H1 (cell line): ENCODE measurements at regions not wholly inside any gene's neighbourhood (a gene's known extent, or its start where the extent isn't known, plus 50 kb on each side); places are given as distances from the start of the nearest gene placed in this dataset.

Source experiments
- CHD2 ChIP-seq: IDR thresholded peaks from 2 replicates; pipeline ENCODE4 v1.6.1; 2012; ENCODE audit warnings: low read length, improper control_type of control experiment
- CTCF ChIP-seq, 3 experiments: IDR thresholded peaks; 1 replicate in 2 of 3; 2 replicates in 1 of 3; pipeline versions ENCODE4 v1.5.1 to v1.6.1; 2011; ENCODE audit warnings: low read length in 3 of 3, mild to moderate bottlenecking in 3 of 3, inconsistent platforms in 2 of 3, low read depth in 1 of 3, moderate library complexity in 1 of 3; ENCODE audit not compliant: insufficient read depth in 1 of 3; ENCODE audit errors: control extremely low read depth in 1 of 3
- EP300 ChIP-seq, 2 experiments: IDR thresholded peaks; 1 replicate in 1 of 2; 2 replicates in 1 of 2; pipeline ENCODE4 v1.6.1; 2011 to 2012; ENCODE audit warnings: low read depth in 2 of 2, low read length in 2 of 2, mild to moderate bottlenecking in 2 of 2, borderline replicate concordance in 1 of 2, inconsistent platforms in 1 of 2, moderate library complexity in 1 of 2
- GTF2F1 ChIP-seq: IDR thresholded peaks from 2 replicates; pipeline ENCODE4 v1.6.1; 2012; ENCODE audit warnings: low read depth, low read length, improper control_type of control experiment, borderline replicate concordance
- JUN ChIP-seq: IDR thresholded peaks from 2 replicates; pipeline ENCODE4 v1.6.1; 2011; ENCODE audit warnings: low read depth, mild to moderate bottlenecking, improper control_type of control experiment, low read length
- PHF8 ChIP-seq: fragments of 200-600 bp; sonication (generic); conservative IDR thresholded peaks from 2 replicates; pipeline ENCODE4 v1.7.1; 2012; ENCODE audit warnings: low read depth, mild to moderate bottlenecking, inconsistent platforms, low read length, moderate library complexity
- POLR2A ChIP-seq, 2 experiments: IDR thresholded peaks; 1 replicate in 1 of 2; 2 replicates in 1 of 2; pipeline ENCODE4 v1.6.1; 2011; ENCODE audit warnings: low read depth in 2 of 2, low read length in 2 of 2, mild to moderate bottlenecking in 2 of 2; ENCODE audit errors: control extremely low read depth in 1 of 2
- RNF2 ChIP-seq: fragments of 200-900, 300-1000 bp; sonication (generic); IDR thresholded peaks from 2 replicates; pipeline ENCODE4 v1.7.1; 2016; ENCODE audit warnings: borderline replicate concordance, low read depth, mild to moderate bottlenecking, antibody characterized with exemption, low read length; ENCODE audit not compliant: poor library complexity, severe bottlenecking; ENCODE audit errors: missing control alignments
- SIRT6 ChIP-seq: IDR thresholded peaks from one replicate; pipeline ENCODE4 v1.7.1; 2012; ENCODE audit warnings: low read length, inconsistent platforms
- SP1 ChIP-seq: IDR thresholded peaks from 2 replicates; pipeline ENCODE4 v1.6.1; 2011; ENCODE audit warnings: low read depth, low read length

GRCh38 chr11:131025020-131025419, 108.7 kb upstream of the SNX19 start:
- no peak for TF ChIP-seq PHF8
- TF ChIP-seq CTCF (IDR thresholded peaks at IDR 0.05; ENCODE audit: control extremely low read depth in 1 of 3, insufficient read depth in 1 of 3, low read depth in 1 of 3, low read length in 3 of 3) = peak; percentile 72 to 93 (median 82)
- no peak for TF ChIP-seq SP1
- no peak for TF ChIP-seq EP300 (IDR thresholded peaks at IDR 0.05; ENCODE audit: borderline replicate concordance in 1 of 2, low read depth in 2 of 2, low read length in 2 of 2)
- TF ChIP-seq POLR2A (IDR thresholded peaks at IDR 0.05; ENCODE audit: control extremely low read depth in 1 of 2, low read depth in 2 of 2, low read length in 2 of 2) = no peak
- no peak for TF ChIP-seq SIRT6
- no peak for TF ChIP-seq GTF2F1
- no peak for TF ChIP-seq RNF2
- TF ChIP-seq CHD2 = no peak
- no peak for TF ChIP-seq JUN
